ENCODE measurements at regions not wholly inside any gene's neighbourhood (a gene's known extent, or its start where the extent isn't known, plus 50 kb on each side); places are given as distances from the start of the nearest gene placed in this dataset.
"Not testable (repeated sequence)": the region's sequence is repeated elsewhere in the genome, so short reads cannot be mapped to it uniquely, and the experiment has no call there.

DNA sequence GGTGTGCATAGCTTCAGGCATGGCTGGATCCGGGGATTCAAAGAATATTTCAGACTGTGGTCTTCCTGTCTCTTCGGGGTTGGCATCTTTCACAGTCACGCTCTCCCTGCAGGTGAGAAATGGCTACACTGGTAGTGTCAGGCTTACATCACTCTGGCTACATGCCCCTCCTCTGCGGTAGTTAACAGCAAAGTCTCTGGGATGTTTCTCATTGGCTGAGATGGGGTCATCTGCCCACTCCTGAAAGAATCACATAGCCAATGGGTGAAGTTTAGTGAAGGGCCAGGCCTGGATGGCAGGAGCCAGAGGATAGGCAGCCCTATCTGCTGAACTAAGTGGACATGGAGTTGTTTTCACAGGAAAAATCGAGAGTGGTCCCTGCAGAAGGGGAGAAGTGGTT is 356.5 kb downstream of the MATN1 start:
- Histone ChIP-seq H3K9me3 (no peaks in the 10 kb centered on the region), H3K4me1 (no peaks in the 10 kb centered on the region), H3K27ac (no peak overlapping the region), H3K36me3 (no peaks in the 10 kb centered on the region), H3K4me3 (no peak overlapping the region), H3K27me3 (no peaks in the 10 kb centered on the region)
- no peak for DNase-seq (ENCODE audit: low spot score in 2 of 2)
- intact Hi-C loops (cut with DNase I; ENCODE audit: low total_unique reads) = no loop called here
- TF ChIP-seq POLR2AphosphoS5 (IDR thresholded peaks at IDR 0.05) = no peak
- TF ChIP-seq, protein P1, sequence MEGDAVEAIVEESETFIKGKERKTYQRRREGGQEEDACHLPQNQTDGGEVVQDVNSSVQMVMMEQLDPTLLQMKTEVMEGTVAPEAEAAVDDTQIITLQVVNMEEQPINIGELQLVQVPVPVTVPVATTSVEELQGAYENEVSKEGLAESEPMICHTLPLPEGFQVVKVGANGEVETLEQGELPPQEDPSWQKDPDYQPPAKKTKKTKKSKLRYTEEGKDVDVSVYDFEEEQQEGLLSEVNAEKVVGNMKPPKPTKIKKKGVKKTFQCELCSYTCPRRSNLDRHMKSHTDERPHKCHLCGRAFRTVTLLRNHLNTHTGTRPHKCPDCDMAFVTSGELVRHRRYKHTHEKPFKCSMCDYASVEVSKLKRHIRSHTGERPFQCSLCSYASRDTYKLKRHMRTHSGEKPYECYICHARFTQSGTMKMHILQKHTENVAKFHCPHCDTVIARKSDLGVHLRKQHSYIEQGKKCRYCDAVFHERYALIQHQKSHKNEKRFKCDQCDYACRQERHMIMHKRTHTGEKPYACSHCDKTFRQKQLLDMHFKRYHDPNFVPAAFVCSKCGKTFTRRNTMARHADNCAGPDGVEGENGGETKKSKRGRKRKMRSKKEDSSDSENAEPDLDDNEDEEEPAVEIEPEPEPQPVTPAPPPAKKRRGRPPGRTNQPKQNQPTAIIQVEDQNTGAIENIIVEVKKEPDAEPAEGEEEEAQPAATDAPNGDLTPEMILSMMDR (IDR thresholded peaks at IDR 0.05) = no peak
- no peak for TF ChIP-seq POLR2A (IDR thresholded peaks at IDR 0.05)

- Histone ChIP-seq H3K4me3 (no peak overlapping the region), H3K27ac (no peak overlapping the region), H3K9me3 (no peaks in the 10 kb centered on the region), H3K4me1 (no peaks in the 10 kb centered on the region), H3K27me3 (no peaks in the 10 kb centered on the region), H3K36me3 (no peaks in the 10 kb centered on the region)
- intact Hi-C loops (cut with DNase I; ENCODE audit: low total_unique reads) = no loop called here
- TF ChIP-seq POLR2AphosphoS5 (IDR thresholded peaks at IDR 0.05) (no peak), POLR2A (IDR thresholded peaks at IDR 0.05) (no peak)
- TF ChIP-seq, protein P1 (IDR thresholded peaks at IDR 0.05) = no peak
- no peak for DNase-seq (ENCODE audit: low spot score in 2 of 2)
Measured at GRCh38 chr1:30366199-30366598, 357.2 kb downstream of the MATN1 start.

GRCh38 chr1:30365596-30365995 is 357.8 kb downstream of the MATN1 start:
- TF ChIP-seq POLR2A (IDR thresholded peaks at IDR 0.05) = no peak
- TF ChIP-seq POLR2AphosphoS5 (IDR thresholded peaks at IDR 0.05) = no peak
- TF ChIP-seq, protein P1 (IDR thresholded peaks at IDR 0.05) = no peak
- Histone ChIP-seq H3K4me1 (no peaks in the 10 kb centered on the region), H3K36me3 (no peaks in the 10 kb centered on the region), H3K4me3 (no peak overlapping the region), H3K27ac (no peak overlapping the region), H3K27me3 (no peaks in the 10 kb centered on the region), H3K9me3 (no peaks in the 10 kb centered on the region)
- DNase-seq (ENCODE audit: low spot score in 2 of 2) = no peak
- intact Hi-C loops (cut with DNase I; ENCODE audit: low total_unique reads) = no loop called here

DNA sequence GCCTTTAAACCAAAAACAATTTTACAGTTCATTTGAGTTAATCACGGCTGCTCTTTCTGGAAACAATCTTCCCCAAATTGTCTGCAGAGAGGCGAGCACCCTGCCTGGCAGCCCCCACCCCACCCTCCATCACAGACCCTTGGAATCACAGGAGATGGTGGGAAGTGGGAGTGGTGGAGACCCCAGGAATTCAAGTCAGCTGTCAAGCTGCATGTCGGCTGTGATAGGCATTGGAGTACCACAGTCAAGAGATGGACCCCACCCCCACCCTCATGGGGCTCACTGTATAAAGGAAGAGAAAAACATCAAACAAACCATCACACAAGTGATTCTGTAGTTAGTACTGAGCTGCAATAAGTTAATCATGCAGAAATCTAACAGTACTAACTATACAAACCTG is 360.4 kb downstream of the MATN1 start:
- Histone ChIP-seq H3K27me3 (no peaks in the 10 kb centered on the region), H3K27ac (no peak overlapping the region), H3K4me3 (no peak overlapping the region), H3K36me3 (no peaks in the 10 kb centered on the region), H3K9me3 (no peaks in the 10 kb centered on the region), H3K4me1 (no peaks in the 10 kb centered on the region)
- TF ChIP-seq, protein P1 (IDR thresholded peaks at IDR 0.05) = no peak
- TF ChIP-seq POLR2AphosphoS5 (IDR thresholded peaks at IDR 0.05) (no peak), POLR2A (IDR thresholded peaks at IDR 0.05) (no peak)
- intact Hi-C loops (cut with DNase I; ENCODE audit: low total_unique reads) = no loop called here
- no peak for DNase-seq (ENCODE audit: low spot score in 2 of 2)

- H3K4me3 ChIP-seq = no peak overlapping the region
- TF ChIP-seq POLR2A (IDR thresholded peaks at IDR 0.05) (no peak), POLR2AphosphoS5 (IDR thresholded peaks at IDR 0.05) (no peak)
- TF ChIP-seq, protein P1 (IDR thresholded peaks at IDR 0.05) = no peak
- no peaks in the 10 kb centered on the region for H3K36me3 ChIP-seq
- no peaks in the 10 kb centered on the region for H3K4me1 ChIP-seq
- no peaks in the 10 kb centered on the region for H3K27me3 ChIP-seq
- H3K27ac ChIP-seq = no peak overlapping the region
- no peak for DNase-seq (ENCODE audit: low spot score in 2 of 2)
- H3K9me3 ChIP-seq = no peaks in the 10 kb centered on the region
- intact Hi-C loops (cut with DNase I; ENCODE audit: low total_unique reads) = no loop called here
Measured at GRCh38 chr1:30362603-30362990, 360.8 kb downstream of the MATN1 start.

- DNase-seq (ENCODE audit: low spot score in 2 of 2); H3K36me3 ChIP-seq; H3K27ac ChIP-seq; H3K4me3 ChIP-seq; H3K9me3 ChIP-seq; intact Hi-C loops (cut with DNase I; ENCODE audit: low total_unique reads); H3K4me1 ChIP-seq; H3K27me3 ChIP-seq: not testable (repeated sequence)
Measured at GRCh38 chr1:30361890-30362602, 361.3 kb downstream of the MATN1 start.
